HG02588 (cell line): ENCODE measurements at regions not wholly inside any gene's neighbourhood (a gene's known extent, or its start where the extent isn't known, plus 50 kb on each side); places are given as distances from the start of the nearest gene placed in this dataset.
"Not testable (repeated sequence)": the region's sequence is repeated elsewhere in the genome, so short reads cannot be mapped to it uniquely, and the experiment has no call there.

Experiments
- ATAC-seq: cut with Tn5 transposase; IDR thresholded peaks from one replicate; pipeline ENCODE4 v1.9.1; 2021; ENCODE audit warnings: mild to moderate bottlenecking, moderate library complexity; ENCODE audit not compliant: unreplicated experiment

DNA sequence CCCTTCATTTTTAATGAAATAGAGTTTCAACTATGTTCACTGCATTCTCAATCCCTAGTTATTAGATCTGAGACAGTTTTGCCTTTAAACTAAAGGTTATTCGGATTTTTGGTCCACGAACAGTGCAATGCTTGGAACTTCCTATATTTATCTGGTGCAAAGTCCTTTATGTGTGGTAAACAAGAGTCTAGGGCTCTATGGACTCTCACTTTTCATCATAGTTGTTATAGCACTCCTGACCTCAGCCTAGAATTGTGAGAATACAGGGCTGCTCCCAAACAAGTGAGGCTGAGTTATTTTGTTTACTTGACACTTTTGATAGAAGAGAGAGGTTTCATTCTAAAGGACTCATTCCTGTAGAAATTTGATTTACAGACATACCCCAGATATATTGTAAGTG, 692.1 kb downstream of the TTLL7 start:
- not testable (repeated sequence) for ATAC-seq

DNA sequence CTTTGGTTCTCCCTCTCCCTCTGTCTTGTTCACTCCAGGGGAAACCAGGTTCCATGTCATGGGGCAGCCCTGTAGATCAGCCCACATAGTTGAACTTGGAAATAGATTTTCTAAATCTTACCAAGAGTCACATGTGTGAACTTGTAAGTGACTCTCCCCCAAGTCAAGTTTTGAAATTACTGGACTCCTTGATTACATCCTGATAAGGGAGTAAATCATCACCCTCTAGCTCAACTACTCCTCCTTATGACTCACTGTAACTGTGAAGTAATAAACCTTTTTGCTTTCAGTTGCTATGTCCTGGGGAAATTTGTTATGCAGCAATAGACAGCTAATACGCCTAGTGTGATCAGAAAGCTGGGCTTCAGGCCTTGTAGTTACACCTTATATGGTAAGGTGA, 703.3 kb downstream of the TTLL7 start:
- not testable (repeated sequence) for ATAC-seq

DNA sequence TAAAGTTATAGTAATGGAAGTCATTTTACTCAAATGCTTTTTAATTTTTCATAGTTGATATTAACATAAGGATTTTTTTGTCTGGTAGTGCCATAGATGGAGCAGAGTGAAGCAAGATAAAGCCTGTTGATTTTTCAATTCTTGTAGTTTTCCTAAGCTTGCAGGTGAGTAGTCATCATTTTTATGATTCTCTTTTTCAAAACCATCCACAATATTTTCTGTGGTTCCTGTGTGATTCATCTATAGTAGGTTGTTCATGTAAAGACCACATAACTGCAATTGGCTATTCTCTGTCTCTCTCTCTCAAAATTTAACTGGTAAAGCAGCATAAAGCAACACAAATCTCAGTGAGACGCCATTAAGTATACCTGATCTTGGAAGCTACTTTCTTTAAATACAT, 711.5 kb downstream of the TTLL7 start:
- not testable (repeated sequence) for ATAC-seq

DNA sequence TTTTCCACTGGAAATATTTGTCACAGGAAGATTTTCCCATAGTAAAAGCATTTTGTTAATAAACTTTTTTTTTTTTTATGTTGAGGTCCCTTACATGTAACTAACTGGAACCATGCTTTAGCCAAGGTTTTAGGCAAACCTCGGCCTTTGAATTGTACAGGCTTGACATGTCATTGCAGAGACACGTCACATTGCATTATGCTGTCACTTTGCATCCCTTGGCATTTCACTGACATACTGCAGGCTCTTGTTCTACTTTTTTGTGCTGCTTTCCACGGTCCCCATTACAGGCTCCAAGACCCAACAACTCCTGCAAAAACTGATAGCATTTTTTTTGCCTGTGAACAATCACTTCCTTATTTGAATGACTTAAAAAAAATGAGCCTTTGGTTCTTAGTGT, 724.3 kb downstream of the TTLL7 start:
- ATAC-seq, result not testable (repeated sequence)

DNA sequence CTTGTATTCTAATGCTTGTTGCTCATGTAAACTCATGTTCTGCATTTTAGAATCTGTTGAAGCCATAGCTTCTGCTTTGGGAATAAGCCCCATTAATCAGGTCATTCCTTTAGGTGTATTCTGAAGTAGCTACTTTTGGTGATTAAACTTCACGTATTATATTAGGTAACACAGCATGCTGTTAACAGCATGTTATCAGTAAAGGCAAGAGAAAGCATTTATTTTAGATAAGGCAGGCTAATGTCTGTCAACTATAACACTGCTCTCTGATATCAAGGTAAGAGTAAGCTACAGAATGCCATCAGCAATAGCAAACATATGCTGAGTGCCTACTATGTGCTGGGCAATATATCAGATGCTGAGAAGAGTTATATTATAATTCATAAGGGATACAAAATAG, 726.4 kb downstream of the TTLL7 start:
- not testable (repeated sequence) for ATAC-seq

DNA sequence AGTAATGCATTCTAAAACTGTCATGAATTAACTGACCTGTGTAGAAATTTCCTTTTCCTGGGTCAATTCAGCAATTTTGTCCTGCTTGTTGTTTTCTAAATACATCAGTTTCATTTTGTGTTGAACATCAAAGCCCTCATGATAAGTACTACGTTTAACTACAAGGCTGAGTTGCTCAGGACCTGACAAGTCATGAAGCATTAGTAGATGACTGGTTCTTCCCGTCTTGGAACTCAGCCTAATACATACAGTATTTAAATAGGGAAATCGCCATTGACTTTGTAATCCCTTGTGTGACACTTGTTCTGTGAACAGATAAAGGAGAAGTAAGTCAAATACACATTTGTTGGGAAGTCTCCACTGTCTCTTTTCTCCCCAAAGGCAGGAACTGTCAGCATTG, 727.1 kb downstream of the TTLL7 start:
- not testable (repeated sequence) for ATAC-seq

DNA sequence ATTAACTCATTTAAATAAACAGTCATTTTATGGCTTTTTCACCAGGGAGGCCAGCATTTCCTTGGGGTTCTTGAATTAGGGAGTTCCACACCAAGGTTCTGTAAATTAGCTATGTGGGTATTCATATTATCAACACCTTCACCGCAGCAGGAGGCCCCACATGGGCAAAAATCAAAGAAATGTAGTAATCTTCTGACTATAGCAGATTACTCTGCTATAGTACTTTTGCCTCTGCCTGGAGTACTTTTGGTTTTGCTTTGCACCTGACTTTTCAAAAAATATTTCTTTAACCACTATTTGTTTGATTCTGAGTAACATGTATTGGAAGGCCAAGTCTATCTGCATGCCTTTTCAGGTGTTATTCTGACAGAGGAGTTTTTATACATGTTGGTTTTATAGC, 728.1 kb downstream of the TTLL7 start:
- not testable (repeated sequence) for ATAC-seq

DNA sequence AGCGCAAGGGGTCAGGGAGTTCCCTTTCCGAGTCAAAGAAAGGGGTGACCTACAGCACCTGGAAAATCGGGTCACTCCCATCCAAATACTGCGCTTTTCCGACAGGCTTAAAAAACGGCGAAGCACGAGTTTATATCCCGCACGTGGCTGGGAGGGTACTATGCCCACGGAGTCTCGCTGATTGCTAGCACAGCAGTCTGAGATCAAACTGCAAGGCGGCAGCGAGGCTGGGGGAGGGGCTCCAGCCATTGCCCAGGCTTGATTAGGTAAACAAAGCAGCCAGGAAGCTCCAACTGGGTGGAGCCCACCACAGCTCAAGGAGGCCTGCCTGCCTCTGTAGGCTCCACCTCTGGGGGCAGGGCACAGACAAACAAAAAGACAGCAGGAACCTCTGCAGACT, 735.1 kb downstream of the TTLL7 start:
- not testable (repeated sequence) for ATAC-seq

DNA sequence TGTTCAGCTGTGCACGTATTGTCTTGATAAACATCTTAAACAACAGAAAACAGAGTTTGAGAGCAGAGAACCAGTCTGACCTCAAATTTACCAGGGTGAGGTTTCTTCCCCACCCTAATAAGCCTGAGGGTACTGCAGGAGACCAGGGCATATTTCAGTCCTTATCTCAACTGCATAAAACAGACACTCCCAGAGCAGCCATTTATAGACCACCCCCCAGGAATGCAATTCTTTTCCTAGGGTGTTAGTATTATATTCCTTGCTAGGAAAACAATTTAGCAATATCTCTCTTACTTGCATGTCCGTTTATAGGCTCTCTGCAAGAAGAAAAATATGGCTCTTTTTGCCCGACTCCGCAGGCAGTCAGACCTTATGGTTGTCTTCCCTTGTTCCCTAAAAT, 747.2 kb downstream of the TTLL7 start:
- not testable (repeated sequence) for ATAC-seq

DNA sequence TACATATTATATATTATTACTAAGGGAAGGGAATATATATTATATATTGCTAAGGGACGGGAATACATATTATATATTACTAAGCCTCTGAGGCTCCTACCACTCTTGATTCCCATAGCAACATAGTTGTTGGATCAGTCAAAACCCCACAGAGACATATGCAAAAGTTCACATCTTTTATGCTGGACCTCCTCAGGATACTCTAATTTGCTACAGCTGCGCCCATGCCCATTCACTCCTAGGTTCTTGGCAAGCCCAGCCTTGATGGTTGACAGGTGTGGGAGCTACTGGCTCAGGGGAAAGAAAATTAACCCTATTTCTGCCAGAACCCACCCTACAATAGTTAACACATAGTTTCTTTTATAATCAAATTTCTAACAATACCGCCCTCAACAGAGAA, 752.2 kb downstream of the TTLL7 start:
- not testable (repeated sequence) for ATAC-seq

DNA sequence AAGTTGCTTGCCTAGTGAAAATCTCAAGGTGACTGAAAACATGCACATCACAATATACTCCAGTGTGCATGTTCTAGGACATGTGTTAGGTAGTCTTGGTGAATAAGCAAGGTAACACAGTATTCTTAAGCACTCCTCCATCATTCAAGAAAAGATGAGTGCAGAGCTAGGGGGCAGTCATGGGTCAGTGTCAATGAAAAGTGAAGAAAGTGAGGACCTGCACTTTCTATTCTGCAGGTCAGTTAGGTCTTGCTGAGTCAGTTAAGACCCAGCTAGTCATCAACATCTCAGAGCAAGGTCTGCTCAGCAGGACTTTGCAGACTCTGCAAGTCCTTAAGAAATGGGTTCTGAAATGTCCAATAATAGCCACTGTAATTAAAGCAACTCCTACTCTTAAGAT, 754.1 kb downstream of the TTLL7 start:
- not testable (repeated sequence) for ATAC-seq

DNA sequence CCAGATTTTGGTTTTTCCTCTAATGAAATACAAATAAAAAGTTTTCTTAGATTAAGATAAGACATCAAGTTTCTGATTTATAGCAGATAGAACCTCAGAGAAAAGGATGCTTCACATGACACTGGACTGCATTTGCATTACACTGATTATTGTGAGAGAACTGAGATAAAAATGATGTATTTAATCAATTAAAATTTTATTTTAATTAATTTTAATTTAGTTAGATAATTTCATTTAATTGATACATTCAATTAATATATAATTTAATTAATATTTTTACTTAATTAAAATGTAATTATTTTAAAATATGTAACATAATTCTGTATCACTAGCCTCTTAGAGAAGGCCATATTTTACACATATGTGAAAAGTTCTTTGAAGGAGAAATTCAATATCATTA, 759.4 kb downstream of the TTLL7 start:
- ATAC-seq, result not testable (repeated sequence)

DNA sequence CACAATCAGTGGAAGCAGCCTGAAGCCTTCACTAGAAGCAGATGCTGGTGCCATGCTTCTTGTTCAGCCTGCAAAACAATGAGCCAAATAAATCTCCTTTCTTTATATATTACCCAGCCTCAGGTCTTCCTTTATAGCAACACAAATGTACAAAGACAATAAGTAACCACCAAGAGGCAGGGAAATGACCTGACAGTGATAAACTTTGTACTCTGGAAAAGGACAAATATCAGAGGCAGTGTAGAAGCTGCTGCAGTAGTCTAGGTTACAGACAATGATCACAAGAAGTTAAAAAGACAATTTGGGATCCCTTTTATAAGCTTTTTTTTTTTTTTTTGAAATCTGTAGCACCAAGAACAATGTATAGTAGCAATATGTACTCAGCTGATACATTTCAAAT, 760.3 kb downstream of the TTLL7 start:
- ATAC-seq, result not testable (repeated sequence)

DNA sequence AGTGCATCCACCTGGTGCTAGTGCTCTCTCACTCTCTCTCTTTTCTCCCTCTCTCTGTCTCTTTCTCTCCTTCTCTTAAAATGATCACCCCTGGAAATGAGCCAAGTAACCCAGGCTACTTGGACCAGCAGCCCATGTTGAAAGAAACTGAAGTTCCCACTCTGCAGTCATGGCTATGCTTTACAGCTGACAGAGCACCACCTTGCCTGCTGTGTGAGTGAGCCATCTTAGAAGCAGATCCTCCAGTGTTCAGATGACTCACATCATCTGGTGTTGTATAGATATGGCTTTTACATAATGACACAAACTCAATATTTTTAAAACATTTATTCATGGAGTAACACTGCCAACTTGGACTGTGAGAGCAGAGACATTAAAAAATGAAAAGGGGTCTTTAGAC, 779.1 kb downstream of the TTLL7 start:
- not testable (repeated sequence) for ATAC-seq

DNA sequence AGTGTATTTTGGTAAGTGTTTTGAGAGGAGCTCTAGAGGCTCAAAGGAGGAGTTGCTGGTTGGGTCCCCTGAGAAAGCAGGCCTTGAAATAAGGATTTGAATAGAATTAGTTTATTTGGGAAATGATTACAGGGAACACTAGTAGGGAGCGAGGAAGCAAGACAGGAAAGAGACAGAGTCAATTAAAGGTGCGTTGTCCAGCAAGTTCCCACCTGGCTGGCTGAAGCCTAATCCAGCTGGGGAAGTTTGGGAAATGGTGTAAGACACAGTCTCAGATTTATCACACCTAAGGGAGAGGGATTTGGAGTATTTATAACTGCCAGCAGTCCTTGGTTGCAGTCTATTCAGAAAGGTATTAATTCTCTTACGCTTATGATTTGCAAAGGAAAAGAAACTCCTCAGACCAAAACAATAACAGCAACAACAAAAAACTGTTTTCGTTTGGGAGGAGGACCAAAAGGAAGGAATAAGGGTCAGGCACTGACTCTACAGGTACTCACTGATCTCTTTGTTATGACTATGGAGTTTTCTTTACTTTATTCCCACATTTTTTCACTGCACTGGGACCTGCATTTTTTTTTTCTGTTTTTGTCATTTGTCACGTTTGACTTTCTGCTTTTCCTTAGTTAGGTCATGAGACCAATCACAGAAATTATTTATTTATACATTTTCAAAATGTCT, 780.8 kb downstream of the TTLL7 start:
- not testable (repeated sequence) for ATAC-seq

DNA sequence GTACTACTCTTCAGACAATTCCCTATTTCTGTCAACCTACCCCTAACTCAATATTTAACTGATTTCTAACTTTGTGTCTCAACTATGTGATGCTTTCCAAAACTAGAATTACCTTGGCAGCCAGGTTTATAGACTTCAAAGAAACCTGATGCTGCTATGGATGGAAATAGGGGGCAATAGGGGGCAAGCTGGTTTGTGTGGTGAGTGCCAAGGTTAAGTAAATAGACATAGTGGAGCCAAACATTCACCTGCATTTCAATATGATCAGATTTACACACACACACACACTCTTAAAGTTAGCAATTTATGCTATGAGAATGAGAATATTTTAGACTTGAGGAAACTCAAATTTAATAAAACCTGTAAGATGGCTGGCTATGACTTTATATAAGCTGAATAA, 784.6 kb downstream of the TTLL7 start:
- not testable (repeated sequence) for ATAC-seq

DNA sequence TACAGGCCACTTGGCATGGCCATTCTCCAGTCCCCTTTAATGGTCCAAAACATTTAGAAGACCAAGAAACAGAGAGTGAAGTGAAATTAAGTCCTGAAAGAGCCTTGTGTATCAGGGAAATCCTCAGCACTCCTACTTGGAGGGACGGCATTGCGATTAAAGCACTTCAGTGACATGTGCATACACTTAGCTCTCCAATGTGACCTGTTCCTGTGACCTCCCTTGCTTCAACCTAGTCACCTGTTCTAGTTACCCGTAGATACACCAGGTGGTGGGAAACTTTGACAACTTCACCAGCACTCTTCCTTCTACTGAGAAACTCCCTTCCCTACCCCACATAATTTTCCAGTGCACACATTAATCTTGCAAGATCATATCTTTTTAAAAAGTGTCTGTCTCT, 785.3 kb downstream of the TTLL7 start:
- ATAC-seq, result not testable (repeated sequence)

DNA sequence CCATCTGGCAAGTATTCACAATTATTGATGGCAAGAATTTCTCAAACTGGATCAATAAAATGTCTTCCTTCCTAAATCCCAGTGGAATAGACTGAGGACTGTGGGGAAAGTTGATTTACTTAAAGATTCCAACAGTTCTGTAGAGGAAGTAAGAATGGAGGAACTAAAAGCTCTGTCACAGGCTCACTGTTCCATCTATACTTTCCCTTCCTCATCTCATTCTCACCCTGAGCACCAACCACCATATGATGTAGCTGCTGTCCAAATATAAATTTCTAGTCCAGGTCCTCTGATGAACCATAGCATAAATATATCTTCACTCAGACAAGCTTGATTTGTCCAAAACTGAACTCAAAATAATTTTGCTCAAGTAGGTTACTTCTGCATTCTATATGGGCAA, 786.9 kb downstream of the TTLL7 start:
- not testable (repeated sequence) for ATAC-seq

DNA sequence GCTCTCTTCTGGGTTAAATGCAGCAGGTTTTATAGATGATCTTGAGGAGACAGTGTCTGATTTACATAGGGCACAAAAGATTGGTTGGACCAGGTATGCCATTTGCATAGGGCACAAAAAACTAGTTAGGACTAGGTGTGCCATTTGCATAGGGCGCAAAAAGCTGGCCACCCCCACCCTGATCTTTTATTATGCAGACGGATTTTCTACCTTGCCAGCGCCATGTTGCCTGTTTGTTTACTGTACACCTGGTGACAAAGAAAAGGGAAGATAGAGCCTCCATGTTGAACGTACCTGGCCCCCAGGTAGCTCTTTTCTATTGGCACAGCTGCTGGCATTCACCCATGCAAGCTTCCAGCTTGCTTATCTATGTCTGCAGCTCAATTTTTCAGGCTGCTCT, 790.4 kb downstream of the TTLL7 start:
- not testable (repeated sequence) for ATAC-seq

DNA sequence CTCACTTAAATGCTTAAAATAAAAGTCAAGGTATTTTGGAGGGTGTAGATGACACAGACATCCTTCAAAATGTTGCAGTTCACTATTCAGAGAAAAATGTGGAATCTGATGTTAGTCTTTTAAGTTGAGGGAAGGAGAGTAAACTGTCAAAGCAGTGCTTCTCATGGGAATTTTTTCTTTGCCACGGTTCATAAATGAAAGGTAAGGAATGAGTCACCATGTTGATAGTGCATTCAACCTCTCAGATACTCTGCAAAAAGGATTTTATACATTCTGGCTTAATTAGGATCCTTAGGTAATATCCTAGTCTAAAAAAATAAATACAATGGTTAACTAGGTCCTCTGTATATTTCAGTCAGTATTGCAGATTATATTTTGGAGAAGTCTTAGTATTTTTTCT, 804.3 kb downstream of the TTLL7 start:
- not testable (repeated sequence) for ATAC-seq

DNA sequence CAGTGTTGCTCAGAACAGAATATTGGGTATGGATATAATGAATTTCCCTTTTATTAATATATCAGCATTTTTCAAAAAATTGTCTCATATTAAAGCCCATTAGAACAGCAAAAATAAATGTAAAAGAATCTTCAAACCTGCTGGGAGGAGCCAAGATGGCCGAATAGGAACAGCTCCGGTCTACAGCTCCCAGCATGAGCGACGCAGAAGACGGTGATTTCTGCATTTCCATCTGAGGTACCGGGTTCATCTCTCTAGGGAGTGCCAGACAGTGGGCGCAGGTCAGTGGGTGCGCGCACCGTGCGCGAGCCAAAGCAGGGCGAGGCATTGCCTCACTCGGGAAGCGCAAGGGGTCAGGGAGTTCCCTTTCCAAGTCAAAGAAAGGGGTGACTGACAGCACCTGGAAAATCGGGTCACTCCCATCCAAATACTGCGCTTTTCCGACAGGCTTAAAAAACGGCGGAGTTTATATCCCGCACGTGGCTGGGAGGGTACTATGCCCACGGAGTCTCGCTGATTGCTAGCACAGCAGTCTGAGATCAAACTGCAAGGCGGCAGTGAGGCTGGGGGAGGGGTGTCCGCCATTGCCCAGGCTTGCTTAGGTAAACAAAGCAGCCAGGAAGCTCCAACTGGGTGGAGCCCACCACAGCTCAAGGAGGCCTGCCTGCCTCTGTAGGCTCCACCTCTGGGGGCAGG, 816.8 kb downstream of the TTLL7 start:
- ATAC-seq, result not testable (repeated sequence)

DNA sequence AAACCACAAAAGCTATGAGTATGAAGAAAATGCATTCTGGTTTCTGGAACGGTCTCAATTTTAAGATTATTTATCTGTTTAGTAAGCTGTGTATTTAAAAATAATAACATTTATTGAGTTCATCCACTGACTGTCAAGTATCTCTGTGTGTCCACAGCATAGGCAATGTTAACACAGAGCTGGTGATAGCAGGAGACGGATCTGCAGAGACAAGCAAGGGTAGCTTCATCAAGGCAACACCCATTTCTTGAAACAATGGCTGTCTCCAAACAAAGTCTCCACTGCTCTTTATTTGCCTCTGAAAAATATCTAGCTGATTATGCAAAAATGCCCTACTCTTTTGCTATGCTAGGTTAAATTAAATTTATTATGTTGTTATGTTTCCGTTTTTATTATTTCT, 818.3 kb downstream of the TTLL7 start:
- not testable (repeated sequence) for ATAC-seq
